ENCODE measurements at regions not wholly inside any gene's neighbourhood (a gene's known extent, or its start where the extent isn't known, plus 50 kb on each side); places are given as distances from the start of the nearest gene placed in this dataset.
"Not testable (repeated sequence)": the region's sequence is repeated elsewhere in the genome, so short reads cannot be mapped to it uniquely, and the experiment has no call there.

DNA sequence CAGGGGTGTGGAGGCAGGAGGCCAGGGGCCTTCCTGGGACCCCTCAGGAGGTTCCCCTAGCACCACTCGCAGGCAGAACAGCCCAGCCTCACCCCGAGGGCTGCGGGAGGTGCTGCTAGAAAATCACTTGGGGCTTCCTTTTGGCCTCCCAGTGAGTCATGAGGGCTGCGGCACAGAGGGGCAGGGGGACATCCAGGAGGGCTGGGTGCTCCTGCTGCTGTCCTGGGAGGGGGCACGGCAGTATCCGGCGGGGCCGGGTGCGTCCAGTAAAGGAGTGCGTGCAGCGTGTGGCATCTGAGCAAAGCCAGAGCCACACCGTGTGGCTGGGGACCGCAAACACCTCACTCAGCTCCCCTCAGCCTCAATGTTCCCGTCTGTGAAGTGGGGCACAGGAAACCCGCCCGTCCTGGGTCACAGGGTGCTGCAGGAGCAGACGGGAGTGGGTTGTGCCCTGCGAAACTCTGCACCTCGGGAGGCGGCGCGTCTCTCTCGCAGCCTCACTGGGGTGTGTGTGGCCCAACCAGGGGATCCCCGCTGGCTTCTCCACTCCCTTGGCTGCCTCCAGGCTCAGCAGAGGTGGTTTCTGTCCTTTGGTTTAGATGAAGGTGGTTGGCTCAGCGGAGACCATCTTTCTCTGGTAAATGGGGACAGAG, 117.3 kb upstream of the ZNF469 start:
- DNase-seq; ATAC-seq (ENCODE audit: poor library complexity); intact Hi-C loops (cut with DNase I): not testable (repeated sequence)

GRCh38 chr16:88266036-88266435, 116.7 kb upstream of the ZNF469 start:
- intact Hi-C loops (cut with DNase I); DNase-seq; ATAC-seq (ENCODE audit: poor library complexity): not testable (repeated sequence)

GRCh38 chr16:88266935-88267551, 115.7 kb upstream of the ZNF469 start:
- DNase-seq (peak; percentile 70), ATAC-seq (ENCODE audit: poor library complexity) (peak; percentile 59)
- intact Hi-C loops (cut with DNase I): not testable (repeated sequence)

DNA sequence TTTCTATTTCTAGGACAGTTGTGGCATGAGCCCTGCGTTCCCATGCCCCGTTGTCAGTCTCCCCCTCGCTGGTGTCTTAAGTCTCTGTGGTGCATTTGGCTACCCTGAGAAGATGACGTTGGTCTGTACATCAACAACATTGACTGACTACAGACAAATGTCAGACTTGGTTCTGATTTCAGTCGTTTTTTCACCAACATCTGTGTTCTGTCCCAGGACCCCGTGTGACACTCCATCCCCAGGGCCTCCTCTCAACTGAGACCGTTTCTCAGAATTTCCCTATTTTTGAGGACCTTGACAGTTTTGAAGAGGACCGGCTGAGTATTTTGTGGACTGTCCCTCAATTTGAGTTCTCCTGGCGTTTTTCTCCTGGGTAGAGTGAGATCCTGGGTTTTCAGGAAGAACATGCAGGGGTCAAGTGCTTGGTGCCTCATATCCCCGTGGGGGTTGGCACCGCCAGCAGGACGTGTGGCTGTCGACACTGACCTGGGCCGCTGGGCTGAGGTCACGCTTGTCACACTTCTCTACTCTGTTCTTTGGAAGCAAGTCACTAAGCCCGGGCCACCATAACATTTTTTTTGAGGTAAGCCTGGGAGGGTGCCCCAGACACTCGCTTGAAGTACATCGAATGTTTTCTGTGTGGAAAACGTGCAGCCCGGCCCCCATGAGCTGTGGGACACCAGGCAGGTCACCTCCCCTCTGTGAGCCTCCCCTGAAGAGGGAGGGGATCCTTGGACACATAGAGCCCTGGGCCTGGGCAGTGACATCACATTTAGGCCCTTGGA, 114.4 kb upstream of the ZNF469 start:
- DNase-seq; intact Hi-C loops (cut with DNase I); ATAC-seq (ENCODE audit: poor library complexity): not testable (repeated sequence)

GRCh38 chr16:88270171-88270790, 112.5 kb upstream of the ZNF469 start:
- intact Hi-C loops (cut with DNase I); DNase-seq; ATAC-seq (ENCODE audit: poor library complexity): not testable (repeated sequence)

DNA sequence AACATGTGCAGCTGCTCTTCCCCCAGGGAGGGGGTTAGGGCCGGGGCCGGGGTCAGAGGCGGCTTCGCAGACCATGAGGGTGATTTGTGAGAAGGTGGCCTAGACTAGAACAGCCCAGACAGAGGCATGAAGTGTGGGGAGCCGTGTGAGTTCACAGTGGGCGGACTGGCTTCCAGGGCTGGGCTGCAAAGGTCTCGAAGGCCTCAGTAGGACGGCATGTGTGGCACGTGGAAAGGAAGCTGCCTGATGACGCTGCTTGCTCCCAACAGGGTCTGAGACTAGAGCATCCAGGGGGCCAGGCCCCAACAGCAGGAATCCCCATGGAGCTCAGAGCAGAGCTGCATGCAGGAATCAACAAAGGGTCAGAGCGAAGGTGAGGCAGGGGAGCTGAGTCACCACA, 111.5 kb upstream of the ZNF469 start:
- ATAC-seq (ENCODE audit: poor library complexity); DNase-seq; intact Hi-C loops (cut with DNase I): not testable (repeated sequence)

DNA sequence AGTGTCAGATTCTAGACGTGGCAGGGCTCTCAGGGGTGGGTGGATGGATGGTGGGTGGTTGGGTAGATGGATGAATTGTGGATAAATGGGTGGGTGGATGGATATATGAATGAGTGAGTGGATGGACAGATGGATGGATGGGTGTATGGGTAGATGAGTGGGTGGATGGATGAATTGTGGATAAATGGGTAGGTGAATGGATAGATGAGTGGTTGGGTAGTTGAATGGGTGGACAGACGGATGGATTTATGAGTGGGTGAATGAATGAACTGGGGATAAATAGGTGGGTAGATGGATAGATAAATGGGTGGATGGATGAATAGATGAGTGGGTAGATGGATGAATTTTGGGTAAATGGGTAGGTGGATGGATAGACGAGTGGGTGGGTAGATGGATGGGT, 111.0 kb upstream of the ZNF469 start:
- DNase-seq; intact Hi-C loops (cut with DNase I); ATAC-seq (ENCODE audit: poor library complexity): not testable (repeated sequence)

GRCh38 chr16:88272437-88272836, 110.3 kb upstream of the ZNF469 start:
- ATAC-seq (ENCODE audit: poor library complexity); DNase-seq; intact Hi-C loops (cut with DNase I): not testable (repeated sequence)

GRCh38 chr16:88274126-88274750, 108.5 kb upstream of the ZNF469 start:
- intact Hi-C loops (cut with DNase I); DNase-seq: not testable (repeated sequence)
- peak; percentile 78 for ATAC-seq (ENCODE audit: poor library complexity)

GRCh38 chr16:88274847-88275246, 107.9 kb upstream of the ZNF469 start:
- DNase-seq (no peak), ATAC-seq (ENCODE audit: poor library complexity) (no peak)
- intact Hi-C loops (cut with DNase I): no loop called here

DNA sequence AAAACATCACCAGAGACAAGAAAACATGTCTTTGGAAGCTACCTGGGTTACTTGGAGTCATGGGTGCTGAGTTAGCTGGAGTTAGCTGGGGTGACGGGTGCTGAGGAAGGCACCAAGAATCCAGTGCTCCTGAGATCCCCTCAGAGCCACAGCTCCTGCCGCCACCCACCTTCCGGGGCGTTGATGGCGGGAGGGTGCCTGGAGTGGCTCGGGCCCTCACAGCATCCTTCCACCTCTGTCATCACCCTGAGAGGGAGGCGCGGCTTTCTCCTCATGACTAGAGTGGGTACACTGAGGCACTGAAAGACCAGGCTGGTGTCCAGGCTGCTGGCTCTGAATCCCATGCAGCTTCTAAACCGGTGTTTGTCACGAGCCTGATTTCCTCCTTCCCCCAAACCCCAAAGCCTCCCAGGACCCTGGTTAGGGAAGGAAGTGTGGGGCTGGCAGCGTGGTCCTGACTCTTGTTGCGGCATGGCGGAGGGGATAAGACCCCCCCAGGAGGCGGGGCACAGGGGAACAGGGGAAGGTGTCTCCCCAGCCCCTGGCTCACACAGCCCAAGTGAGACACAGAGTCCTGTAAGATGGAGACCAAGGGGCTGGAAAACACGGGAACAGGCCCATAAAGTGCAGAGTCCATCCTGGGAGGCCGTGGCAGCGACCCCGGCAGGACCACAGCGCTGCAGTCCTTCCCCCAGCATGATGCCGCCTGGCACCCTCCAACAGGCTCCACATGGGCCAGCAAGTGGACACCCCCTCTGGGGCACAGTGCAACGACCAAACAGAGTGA, 107.2 kb upstream of the ZNF469 start:
- intact Hi-C loops (cut with DNase I); ATAC-seq (ENCODE audit: poor library complexity): not testable (repeated sequence)

DNA sequence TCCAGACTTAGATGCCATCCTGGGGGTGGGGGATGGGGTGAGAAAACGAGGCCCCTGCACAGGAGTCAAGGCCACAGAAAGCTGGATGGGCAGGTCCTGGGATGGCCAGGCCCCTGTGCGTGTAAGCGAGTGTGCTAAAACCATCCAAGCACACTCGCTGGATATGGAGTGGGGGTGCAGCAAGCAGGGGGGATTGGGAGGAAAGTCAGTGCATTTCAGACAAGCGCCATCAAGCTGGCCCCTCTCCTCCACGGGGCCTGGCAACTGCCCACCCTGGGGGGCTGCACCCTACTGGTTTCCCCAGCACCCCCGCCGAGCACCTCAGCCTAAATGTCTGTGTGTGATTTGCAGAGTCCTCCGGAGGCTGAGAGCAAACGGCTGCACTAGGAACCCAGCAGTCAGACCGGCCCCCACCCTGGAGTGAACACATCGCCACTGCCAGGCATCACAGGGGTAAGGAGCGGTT, 106.6 kb upstream of the ZNF469 start:
- intact Hi-C loops (cut with DNase I); DNase-seq; ATAC-seq (ENCODE audit: poor library complexity): not testable (repeated sequence)

More for the DNA sequence above, 107.2 kb upstream of the ZNF469 start:
- DNase-seq: not testable (repeated sequence)

DNA sequence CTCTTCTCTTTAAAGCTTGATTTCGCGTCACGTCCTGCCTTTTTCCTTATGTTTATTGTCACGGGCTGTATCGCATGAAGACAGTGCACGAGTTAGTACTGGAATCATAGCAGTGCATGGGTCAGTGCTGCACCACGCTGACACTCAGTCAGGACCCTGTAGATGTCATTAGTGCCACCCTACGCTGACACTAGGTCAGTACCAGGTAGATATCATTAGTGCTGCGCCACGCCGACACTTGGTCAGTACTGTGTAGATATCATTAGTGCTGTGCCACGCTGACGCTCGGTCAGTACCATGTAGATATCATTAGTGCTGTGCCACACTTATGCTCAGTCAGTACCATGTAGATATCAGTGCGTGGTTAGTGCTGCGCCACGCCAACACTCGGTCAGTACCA, 106.2 kb upstream of the ZNF469 start:
- no peak for ATAC-seq (ENCODE audit: poor library complexity)
- no peak for DNase-seq
- intact Hi-C loops (cut with DNase I): no loop called here

DNA sequence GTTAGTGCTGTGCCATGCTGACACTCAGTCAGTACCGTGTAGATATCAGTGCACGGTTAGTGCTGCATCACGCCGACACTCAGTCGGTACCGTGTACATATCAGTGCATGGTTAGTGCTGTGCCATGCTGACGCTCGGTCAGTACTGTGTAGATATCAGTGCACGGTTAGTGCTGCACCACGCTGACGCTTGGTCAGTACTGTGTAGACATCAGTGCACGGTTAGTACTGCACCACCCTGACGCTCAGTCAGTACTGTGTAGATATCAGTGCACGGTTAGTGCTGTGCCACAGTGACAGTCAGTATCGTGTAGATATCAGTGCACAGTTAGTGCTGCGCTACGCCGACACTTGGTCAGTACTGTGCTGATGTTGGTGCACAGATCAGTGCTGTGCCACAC, 102.8 kb upstream of the ZNF469 start:
- no peak for DNase-seq
- intact Hi-C loops (cut with DNase I): no loop called here

GRCh38 chr16:88281858-88282563, 100.7 kb upstream of the ZNF469 start:
- intact Hi-C loops (cut with DNase I): no loop called here
- peak; percentile 5 for DNase-seq
- ATAC-seq (ENCODE audit: poor library complexity): no peak

More for the DNA sequence above, 102.8 kb upstream of the ZNF469 start:
- ATAC-seq (ENCODE audit: poor library complexity): no peak

- DNase-seq (peak; percentile 22), ATAC-seq (ENCODE audit: poor library complexity) (peak; percentile 34)
These were observed 100.0 kb upstream of the ZNF469 start for GRCh38 chr16:88282564-88283395.

More at GRCh38 chr16:88282564-88283395, 100.0 kb upstream of the ZNF469 start:
- intact Hi-C loops (cut with DNase I): no loop called here
